Panc1 (cell line): ENCODE measurements at regions not wholly inside any gene's neighbourhood (a gene's known extent, or its start where the extent isn't known, plus 50 kb on each side); places are given as distances from the start of the nearest gene placed in this dataset.

ENCODE experiments used
- ATAC-seq: fragments of 200-7000 bp; cut with Tn5 transposase; 2 replicates; pipeline ENCODE4 v1.9.1; 2020; ENCODE audit warnings: mild to moderate bottlenecking, moderate library complexity
- BruUV-seq: library from RNA; stranded (reverse); fragments of 400-500 nt; replicated peaks from 2 replicates; lab custom pipeline; 2021; lab: Mats Ljungman, UMichigan
- CTCF ChIA-PET: fragments of 300-600 bp; sonication (Branson Sonifier 250); formaldehyde crosslinking; loops from one replicate; lab custom pipeline; 2022; ENCODE audit warnings: antibody characterized with exemption; lab: Charles Lee
- POLR2A ChIA-PET: fragments of 300-600 bp; sonication (Branson Sonifier 250); formaldehyde crosslinking; loops from one replicate; lab custom pipeline; 2022; ENCODE audit warnings: antibody characterized with exemption; lab: Charles Lee
- DNase-seq: peaks from one replicate; pipeline ENCODE4 v3.0.0-alpha.2; 2010; ENCODE audit warnings: low read depth, low spot score
- H3K27ac ChIP-seq: 2 replicates; pipeline ENCODE4 v1.5.1; 2011; ENCODE audit warnings: mild to moderate bottlenecking, low read length, inconsistent platforms
- H3K27me3 ChIP-seq: fragments of 200-500 bp; sonication (Bioruptor generic); 2 replicates; pipeline ENCODE4 v1.6.0; 2014; ENCODE audit warnings: low read length, inconsistent platforms; ENCODE audit not compliant: control insufficient read depth, insufficient read depth
- H3K36me3 ChIP-seq: fragments of 200-500 bp; sonication (Bioruptor generic); 2 replicates; pipeline ENCODE4 v1.5.1; 2014; ENCODE audit warnings: inconsistent platforms, mild to moderate bottlenecking, low read length, moderate library complexity; ENCODE audit not compliant: control insufficient read depth, insufficient read depth
- H3K4me1 ChIP-seq: 2 replicates; pipeline ENCODE4 v1.5.1; 2011; ENCODE audit warnings: inconsistent platforms, mild to moderate bottlenecking, low read length, moderate library complexity; ENCODE audit not compliant: control insufficient read depth, insufficient read depth
- H3K4me3 ChIP-seq, 2 experiments: 2 replicates each; pipeline ENCODE4 v1.5.1; 2011 to 2012; ENCODE audit warnings: low read depth in 2 of 2, low read length in 2 of 2, mild to moderate bottlenecking in 2 of 2, inconsistent platforms in 1 of 2, moderate library complexity in 1 of 2
- H3K9me3 ChIP-seq: fragments of 200-500 bp; sonication (Bioruptor generic); 2 replicates; pipeline ENCODE4 v1.5.1; 2014; ENCODE audit warnings: low read depth, mild to moderate bottlenecking, inconsistent platforms, low read length, moderate library complexity; ENCODE audit not compliant: control insufficient read depth, insufficient read depth
- CTCF ChIP-seq: fragments of 450-650 bp; IDR thresholded peaks from 2 replicates; pipeline ENCODE4 v1.5.1; 2017; ENCODE audit warnings: mild to moderate bottlenecking
- POLR2AphosphoS5 ChIP-seq: IDR thresholded peaks from 2 replicates; pipeline ENCODE4 v1.6.1; 2012; ENCODE audit warnings: mild to moderate bottlenecking, low read depth, low read length, moderate library complexity
- REST ChIP-seq, 2 experiments: IDR thresholded peaks; 2 replicates each; pipeline ENCODE4 v1.6.1; 2011 to 2012; ENCODE audit warnings: low read depth in 2 of 2, control low read depth in 1 of 2, low read length in 1 of 2, mild to moderate bottlenecking in 1 of 2, moderate library complexity in 1 of 2; ENCODE audit not compliant: insufficient read depth in 1 of 2
- SIN3A ChIP-seq: IDR thresholded peaks from 2 replicates; pipeline ENCODE4 v1.6.1; 2012; ENCODE audit warnings: low read depth, mild to moderate bottlenecking, low read length, moderate library complexity, borderline replicate concordance; ENCODE audit not compliant: insufficient read depth
- TCF7L2 ChIP-seq: IDR thresholded peaks from 2 replicates; pipeline ENCODE4 v1.6.1; 2011; ENCODE audit warnings: mild to moderate bottlenecking, low read depth, low read length, inconsistent platforms
- in situ Hi-C: cut with HindIII; loops from 2 replicates; pipeline ENCODE4 v1.10.0; 2016; ENCODE audit warnings: low sequenced_read_pairs, low pct_unique_long_range_greater_than_20kb
- intact Hi-C: fragments of 100-400 bp; cut with micrococcal nuclease; formaldehyde crosslinking; loops from one replicate; pipeline ENCODE4 v1.10.0; 2022; ENCODE audit not compliant: unreplicated experiment

DNA sequence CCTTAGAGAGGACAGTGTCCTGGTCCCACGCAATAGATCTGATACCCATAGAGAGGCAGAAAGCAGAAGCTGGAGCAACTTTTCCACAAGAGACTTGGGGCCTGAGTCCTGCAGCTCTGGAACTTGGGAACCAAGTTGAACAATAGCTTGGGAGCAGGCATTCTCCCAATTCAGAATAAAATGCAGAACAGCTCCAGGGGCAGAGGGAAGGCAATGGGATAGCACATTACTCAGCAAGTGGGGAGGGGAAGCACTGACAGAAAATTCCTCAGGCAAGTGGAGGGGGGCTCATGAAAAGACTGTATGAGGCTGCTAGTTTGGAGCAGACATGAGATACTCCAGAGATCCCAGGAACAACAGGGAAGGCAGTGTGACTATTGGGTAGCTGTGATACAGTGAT is 513.6 kb downstream of the HINT1 start:
- no peak overlapping the region for H3K27ac ChIP-seq
- DNase-seq, result no peak
- no peak for ATAC-seq
- in situ Hi-C loops (no loop called here), intact Hi-C loops (no loop called here)
- H3K4me1 ChIP-seq, result no peaks in the 10 kb centered on the region
- POLR2A ChIA-PET, result no interaction called here
- no peak overlapping the region for H3K4me3 ChIP-seq
- TF ChIP-seq CTCF, result no peak
- no peak for TF ChIP-seq POLR2AphosphoS5
- TF ChIP-seq TCF7L2, result no peak
- TF ChIP-seq SIN3A, result no peak
- no peak for TF ChIP-seq REST (IDR thresholded peaks at IDR 0.05; ENCODE audit: insufficient read depth in 1 of 2, low read depth in 2 of 2, low read length in 1 of 2)
- H3K9me3 ChIP-seq, result no peaks in the 10 kb centered on the region
- H3K36me3 ChIP-seq, result no peaks in the 10 kb centered on the region
- CTCF ChIA-PET, result no interaction called here
- no peaks in the 10 kb centered on the region for H3K27me3 ChIP-seq
- no TSS peak for BruUV-seq

- in situ Hi-C loops, result no loop called here
- BruUV-seq, result no TSS peak
- H3K4me1 ChIP-seq, result no peaks in the 10 kb centered on the region
- POLR2A ChIA-PET, result no interaction called here
- H3K27ac ChIP-seq, result no peak overlapping the region
- H3K9me3 ChIP-seq, result no peaks in the 10 kb centered on the region
- no peaks in the 10 kb centered on the region for H3K36me3 ChIP-seq
- CTCF ChIA-PET, result no interaction called here
- no peak for DNase-seq
- intact Hi-C loops, result no loop called here
- no peak overlapping the region for H3K4me3 ChIP-seq
- TF ChIP-seq SIN3A (no peak), CTCF (no peak), TCF7L2 (no peak), REST (IDR thresholded peaks at IDR 0.05; ENCODE audit: insufficient read depth in 1 of 2, low read depth in 2 of 2, low read length in 1 of 2) (no peak), POLR2AphosphoS5 (no peak)
- no peak for ATAC-seq
- no peaks in the 10 kb centered on the region for H3K27me3 ChIP-seq
These were observed 521.7 kb downstream of the HINT1 start for GRCh38 chr5:130643321-130643720.
